HFFc6 (cell line): ENCODE measurements at regions not wholly inside any gene's neighbourhood (a gene's known extent, or its start where the extent isn't known, plus 50 kb on each side); places are given as distances from the start of the nearest gene placed in this dataset.

Experiments
- DNase-seq: peaks from one replicate; pipeline ENCODE4 v3.0.0-alpha.2; 2018
- H3K27ac Mint-ChIP-seq: 2 replicates; pipeline ENCODE4 v1.8.0; 2020; ENCODE audit warnings: mild to moderate bottlenecking, mixed read lengths
- H3K27me3 Mint-ChIP-seq: 2 replicates; pipeline ENCODE4 v1.8.0; 2021; ENCODE audit warnings: mild to moderate bottlenecking, moderate library complexity, mixed read lengths; ENCODE audit not compliant: insufficient read depth
- H3K36me3 Mint-ChIP-seq: 2 replicates; pipeline ENCODE4 v1.8.0; 2021; ENCODE audit warnings: low read depth, mixed read lengths
- H3K4me1 Mint-ChIP-seq: 2 replicates; pipeline ENCODE4 v1.8.0; 2020; ENCODE audit warnings: low read depth, mixed read lengths
- H3K4me3 Mint-ChIP-seq: 2 replicates; pipeline ENCODE4 v1.8.0; 2020; ENCODE audit warnings: mild to moderate bottlenecking, moderate library complexity, mixed read lengths
- H3K9me3 Mint-ChIP-seq: 2 replicates; pipeline ENCODE4 v1.8.0; 2020; ENCODE audit warnings: mild to moderate bottlenecking, mixed read lengths
- TF ChIP-seq, protein P1 (sequence below): fragments of 200-600 bp; sonication (generic); IDR thresholded peaks from 2 replicates; pipeline ENCODE4 v1.5.0; 2021; ENCODE audit warnings: antibody characterized with exemption, mild to moderate bottlenecking

DNA sequence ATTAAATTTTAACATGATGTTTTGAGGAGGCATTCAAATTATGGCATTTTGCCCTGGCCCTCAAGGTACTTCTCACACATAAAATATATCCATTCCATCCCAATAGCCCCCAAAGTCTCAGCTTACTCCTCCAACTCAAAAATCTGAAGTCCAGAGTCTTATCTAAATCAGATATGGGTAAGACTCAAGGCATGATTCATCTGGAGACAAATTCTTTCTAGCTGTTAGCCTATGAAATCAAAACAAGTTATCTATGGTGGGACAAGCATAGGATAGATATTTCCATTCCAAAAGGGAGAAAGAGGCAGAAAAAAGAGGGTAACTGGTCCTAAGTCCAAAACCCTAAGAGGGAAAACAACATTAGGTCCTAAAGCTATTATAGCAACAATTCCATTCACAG lies 408.4 kb downstream of the ZNF608 start:
- Mint-ChIP-seq H3K27me3 (no peaks in the 10 kb centered on the region; the same call in 1 of the 2 replicates), H3K36me3 (no peaks in the 10 kb centered on the region), H3K4me3 (no peak overlapping the region), H3K27ac (no peak overlapping the region), H3K4me1 (no peaks in the 10 kb centered on the region), H3K9me3 (no peaks in the 10 kb centered on the region; the same call in 1 of the 2 replicates)
- no peak for DNase-seq
- TF ChIP-seq, protein P1, sequence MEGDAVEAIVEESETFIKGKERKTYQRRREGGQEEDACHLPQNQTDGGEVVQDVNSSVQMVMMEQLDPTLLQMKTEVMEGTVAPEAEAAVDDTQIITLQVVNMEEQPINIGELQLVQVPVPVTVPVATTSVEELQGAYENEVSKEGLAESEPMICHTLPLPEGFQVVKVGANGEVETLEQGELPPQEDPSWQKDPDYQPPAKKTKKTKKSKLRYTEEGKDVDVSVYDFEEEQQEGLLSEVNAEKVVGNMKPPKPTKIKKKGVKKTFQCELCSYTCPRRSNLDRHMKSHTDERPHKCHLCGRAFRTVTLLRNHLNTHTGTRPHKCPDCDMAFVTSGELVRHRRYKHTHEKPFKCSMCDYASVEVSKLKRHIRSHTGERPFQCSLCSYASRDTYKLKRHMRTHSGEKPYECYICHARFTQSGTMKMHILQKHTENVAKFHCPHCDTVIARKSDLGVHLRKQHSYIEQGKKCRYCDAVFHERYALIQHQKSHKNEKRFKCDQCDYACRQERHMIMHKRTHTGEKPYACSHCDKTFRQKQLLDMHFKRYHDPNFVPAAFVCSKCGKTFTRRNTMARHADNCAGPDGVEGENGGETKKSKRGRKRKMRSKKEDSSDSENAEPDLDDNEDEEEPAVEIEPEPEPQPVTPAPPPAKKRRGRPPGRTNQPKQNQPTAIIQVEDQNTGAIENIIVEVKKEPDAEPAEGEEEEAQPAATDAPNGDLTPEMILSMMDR: no peak

DNA sequence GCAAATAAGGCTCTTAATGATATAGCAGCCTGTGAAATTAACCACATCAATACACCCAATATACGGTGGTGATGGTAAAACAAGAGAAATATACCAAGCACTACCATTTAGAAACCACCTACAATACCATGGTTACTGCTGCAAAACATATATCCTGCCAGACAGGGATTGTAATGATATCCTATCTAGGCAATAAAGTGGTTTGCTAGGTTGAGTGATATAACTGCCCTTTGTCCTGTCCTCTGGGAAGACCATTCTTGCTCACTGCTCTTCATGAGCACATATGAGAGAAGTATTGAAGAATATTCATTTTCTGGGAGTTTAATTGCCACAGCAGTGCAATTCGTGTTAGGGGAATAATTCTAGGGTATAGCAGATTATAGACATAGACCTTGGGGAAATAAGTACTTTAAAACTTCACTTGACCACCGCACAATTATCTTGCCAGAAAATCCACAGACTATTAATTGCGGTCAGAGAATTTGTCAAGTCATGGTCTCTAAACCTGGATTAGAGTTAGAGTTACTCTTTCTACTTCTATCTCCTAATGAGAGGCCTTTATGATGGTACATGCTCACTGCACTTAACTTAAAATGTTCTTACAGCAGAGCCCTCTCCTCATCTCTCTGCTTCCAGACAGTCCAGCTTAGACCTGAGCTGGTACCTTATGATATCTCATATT lies 413.0 kb downstream of the ZNF608 start:
- TF ChIP-seq, protein P1: no peak

DNA sequence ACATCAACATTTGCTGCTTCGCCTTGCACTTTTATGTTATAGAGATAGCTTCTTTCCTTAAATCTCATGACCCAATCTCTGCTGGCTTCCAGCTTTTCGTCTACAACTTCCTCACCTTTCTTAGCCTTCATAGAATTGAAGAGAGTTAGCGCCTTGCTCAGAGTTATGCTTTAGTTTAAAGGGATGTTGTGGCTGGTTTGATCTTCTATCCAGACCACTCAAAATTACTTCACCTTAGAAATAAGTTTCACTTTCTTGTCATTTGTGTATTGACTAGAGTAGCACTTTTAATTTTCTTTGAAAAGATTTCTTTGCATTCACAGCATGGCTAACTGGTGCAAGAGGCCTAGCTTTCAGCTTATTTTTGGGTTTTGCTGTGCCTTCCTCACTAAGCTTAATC lies 414.2 kb downstream of the ZNF608 start:
- H3K4me3 Mint-ChIP-seq: no peak overlapping the region
- H3K27me3 Mint-ChIP-seq: no peaks in the 10 kb centered on the region
- H3K36me3 Mint-ChIP-seq: no peaks in the 10 kb centered on the region
- TF ChIP-seq, protein P1: no peak
- no peak overlapping the region for H3K27ac Mint-ChIP-seq
- H3K9me3 Mint-ChIP-seq: peaks cover 15% of the 10 kb centered on the region; the same call in 1 of the 2 replicates
- H3K4me1 Mint-ChIP-seq: no peaks in the 10 kb centered on the region
- no peak for DNase-seq

More for the DNA sequence above, 413.0 kb downstream of the ZNF608 start:
- H3K9me3 Mint-ChIP-seq: peaks cover 15% of the 10 kb centered on the region; the same call in 1 of the 2 replicates
- no peak overlapping the region for H3K27ac Mint-ChIP-seq
- H3K36me3 Mint-ChIP-seq: no peaks in the 10 kb centered on the region
- no peak for DNase-seq
- no peaks in the 10 kb centered on the region for H3K27me3 Mint-ChIP-seq
- H3K4me1 Mint-ChIP-seq: no peaks in the 10 kb centered on the region
- H3K4me3 Mint-ChIP-seq: no peak overlapping the region

DNA sequence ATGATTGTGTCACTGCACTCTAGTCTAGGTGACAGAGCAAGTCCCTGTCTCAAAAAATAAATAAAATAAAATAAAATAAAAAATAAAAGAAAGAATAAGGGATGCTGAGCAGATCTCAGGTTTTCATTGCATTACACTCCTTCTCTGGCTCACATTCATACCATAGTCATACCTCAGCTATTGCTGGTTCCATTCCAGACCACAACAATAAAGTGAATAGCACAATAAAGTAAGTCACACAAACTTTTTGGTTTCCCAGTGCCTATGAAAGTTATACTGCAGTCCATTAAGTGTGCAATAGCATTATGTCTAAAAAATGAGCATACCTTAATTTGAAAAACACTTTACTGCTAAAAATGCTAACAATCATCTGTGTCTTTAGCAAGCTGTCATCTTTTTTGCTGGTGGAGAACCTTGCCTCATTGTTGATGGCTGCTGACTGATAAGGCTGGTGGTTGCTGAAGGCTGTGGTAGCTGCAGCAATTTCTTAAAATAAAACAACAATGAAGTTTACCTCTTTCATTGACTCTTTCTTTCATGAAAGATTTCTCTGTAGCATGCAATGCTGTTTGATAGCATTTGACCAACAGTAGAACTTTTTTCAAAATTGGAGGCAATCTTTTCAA lies 415.7 kb downstream of the ZNF608 start:
- TF ChIP-seq, protein P1: no peak
- no peak for DNase-seq
- H3K4me3 Mint-ChIP-seq: no peak overlapping the region
- H3K27ac Mint-ChIP-seq: no peak overlapping the region
- H3K36me3 Mint-ChIP-seq: no peaks in the 10 kb centered on the region
- H3K4me1 Mint-ChIP-seq: no peaks in the 10 kb centered on the region
- H3K27me3 Mint-ChIP-seq: no peaks in the 10 kb centered on the region
- H3K9me3 Mint-ChIP-seq: peaks cover 15% of the 10 kb centered on the region; the same call in 1 of the 2 replicates

DNA sequence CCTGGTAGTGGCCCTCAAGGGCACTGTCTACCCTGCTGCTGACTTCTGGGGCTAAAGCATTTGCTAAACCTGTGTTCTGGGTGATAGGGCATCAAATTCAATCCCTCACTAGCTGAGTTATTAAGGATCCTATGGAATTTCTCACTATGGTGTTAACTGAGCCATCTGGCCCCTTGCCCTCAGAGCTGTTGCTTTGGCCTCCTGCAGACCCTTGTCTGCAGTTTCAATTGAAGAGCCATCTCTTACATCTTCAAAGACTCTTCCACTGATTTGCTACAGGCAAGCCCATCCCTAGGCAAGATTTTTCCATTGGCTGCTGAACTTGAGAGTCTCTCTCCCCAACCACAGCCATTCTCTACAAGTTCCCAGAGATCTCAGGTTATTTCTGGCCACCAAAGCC lies 418.2 kb downstream of the ZNF608 start:
- Mint-ChIP-seq H3K9me3 (peaks cover 15% of the 10 kb centered on the region; the same call in 1 of the 2 replicates), H3K4me1 (no peaks in the 10 kb centered on the region), H3K27me3 (no peaks in the 10 kb centered on the region), H3K36me3 (no peaks in the 10 kb centered on the region), H3K27ac (no peak overlapping the region), H3K4me3 (no peak overlapping the region)
- DNase-seq: no peak
- TF ChIP-seq, protein P1: no peak
